Tibial nerve (tissue), 4 donors: ENCODE measurements at regions not wholly inside any gene's neighbourhood (a gene's known extent, or its start where the extent isn't known, plus 50 kb on each side); places are given as distances from the start of the nearest gene placed in this dataset.

Source experiments
- DNase-seq, 2 donors: peaks; one replicate each; pipeline ENCODE4 v3.0.0-alpha.2; 2019; ENCODE audit warnings: low spot score in 2 of 2
- H3K27ac ChIP-seq, 4 donors: fragments of 200-600 bp; sonication (generic) in 3 of 4; one replicate each; pipeline ENCODE4 v1.5.1; 2017 to 2019; ENCODE audit warnings: mild to moderate bottlenecking in 1 of 4
- H3K27me3 ChIP-seq, 2 donors: fragments of 200-600 bp; sonication (generic) in 1 of 2; one replicate each; pipeline versions ENCODE4 v1.5.1 to v1.6.0; 2017 to 2019
- H3K36me3 ChIP-seq, 3 donors: fragments of 200-600 bp; sonication (generic); one replicate each; pipeline ENCODE4 v1.5.1; 2018 to 2019
- H3K4me1 ChIP-seq, 4 donors: fragments of 200-600 bp; sonication (generic) in 3 of 4; one replicate each; pipeline ENCODE4 v1.5.1; 2017 to 2019
- H3K4me3 ChIP-seq, 4 donors: fragments of 200-600 bp; sonication (generic) in 3 of 4; one replicate each; pipeline ENCODE4 v1.5.1; 2017 to 2019; ENCODE audit warnings: mild to moderate bottlenecking in 1 of 4, moderate library complexity in 1 of 4
- H3K9me3 ChIP-seq, 4 donors: fragments of 200-600 bp; sonication (generic) in 3 of 4; one replicate each; pipeline ENCODE4 v1.5.1; 2017 to 2019
- EP300 ChIP-seq, 2 donors: sonication (generic); formaldehyde crosslinking; IDR thresholded peaks; one replicate each; pipeline ENCODE4 v1.6.1; 2017; ENCODE audit warnings: antibody characterized with exemption in 2 of 2, mild to moderate bottlenecking in 1 of 2
- POLR2A ChIP-seq, 2 donors: fragments of 450-650 bp; IDR thresholded peaks; one replicate each; pipeline ENCODE4 v1.6.1; 2017; ENCODE audit warnings: antibody characterized with exemption in 2 of 2, mild to moderate bottlenecking in 2 of 2, moderate library complexity in 2 of 2
- WGBS, 2 donors: methylation state at CpG; one replicate each; pipeline ENCODE4 v1.1.5; 2018; 5-methylcytosine and 5-hydroxymethylcytosine counted together
- TF ChIP-seq, protein P1 (sequence below), 5 experiments: fragments of 200-600 bp in 3 of 5; fragments of 450-650 bp in 2 of 5; sonication (generic) in 3 of 5; IDR thresholded peaks; one replicate each; pipeline ENCODE4 v1.5.1; 2016 to 2019; ENCODE audit warnings: antibody characterized with exemption in 5 of 5, mild to moderate bottlenecking in 3 of 5, moderate library complexity in 2 of 5

DNA sequence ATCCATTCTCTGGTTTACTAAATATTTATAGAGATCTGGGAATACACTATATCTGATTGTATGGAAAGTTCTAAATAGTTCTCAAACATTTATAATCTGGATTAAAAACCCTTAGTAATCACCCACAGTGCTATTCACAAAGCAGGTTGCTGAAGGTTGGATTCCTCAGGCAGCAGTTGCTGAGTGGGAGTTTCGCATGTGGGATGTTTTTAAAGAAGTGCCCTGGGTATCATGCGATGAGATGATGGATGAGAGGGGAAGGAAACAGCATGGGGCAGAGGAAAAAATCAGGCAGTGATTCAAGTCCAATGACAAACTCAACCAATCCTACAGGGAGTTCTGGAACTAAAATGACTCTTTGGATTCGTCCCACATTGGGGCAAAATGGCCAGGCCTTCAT, 85.3 kb upstream of the GALNT2 start:
- TF ChIP-seq EP300 (IDR thresholded peaks at IDR 0.05) (no peak), POLR2A (IDR thresholded peaks at IDR 0.05) (no peak)
- TF ChIP-seq, protein P1, sequence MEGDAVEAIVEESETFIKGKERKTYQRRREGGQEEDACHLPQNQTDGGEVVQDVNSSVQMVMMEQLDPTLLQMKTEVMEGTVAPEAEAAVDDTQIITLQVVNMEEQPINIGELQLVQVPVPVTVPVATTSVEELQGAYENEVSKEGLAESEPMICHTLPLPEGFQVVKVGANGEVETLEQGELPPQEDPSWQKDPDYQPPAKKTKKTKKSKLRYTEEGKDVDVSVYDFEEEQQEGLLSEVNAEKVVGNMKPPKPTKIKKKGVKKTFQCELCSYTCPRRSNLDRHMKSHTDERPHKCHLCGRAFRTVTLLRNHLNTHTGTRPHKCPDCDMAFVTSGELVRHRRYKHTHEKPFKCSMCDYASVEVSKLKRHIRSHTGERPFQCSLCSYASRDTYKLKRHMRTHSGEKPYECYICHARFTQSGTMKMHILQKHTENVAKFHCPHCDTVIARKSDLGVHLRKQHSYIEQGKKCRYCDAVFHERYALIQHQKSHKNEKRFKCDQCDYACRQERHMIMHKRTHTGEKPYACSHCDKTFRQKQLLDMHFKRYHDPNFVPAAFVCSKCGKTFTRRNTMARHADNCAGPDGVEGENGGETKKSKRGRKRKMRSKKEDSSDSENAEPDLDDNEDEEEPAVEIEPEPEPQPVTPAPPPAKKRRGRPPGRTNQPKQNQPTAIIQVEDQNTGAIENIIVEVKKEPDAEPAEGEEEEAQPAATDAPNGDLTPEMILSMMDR (IDR thresholded peaks at IDR 0.05) = no peak
- no peak overlapping the region for H3K27ac ChIP-seq
- no peak for DNase-seq
- H3K4me3 ChIP-seq = no peak overlapping the region
- H3K9me3 ChIP-seq = peaks cover 0 to 14% (median 0%) of the 10 kb centered on the region in 4 donors
- H3K36me3 ChIP-seq = no peaks in the 10 kb centered on the region
- H3K27me3 ChIP-seq = no peaks in the 10 kb centered on the region
- 90 to 94% methylated on average over 3 of the region's 3 CpGs for WGBS, 2 donors
- no peaks in the 10 kb centered on the region for H3K4me1 ChIP-seq

- H3K27ac ChIP-seq = no peak overlapping the region
- no peaks in the 10 kb centered on the region for H3K27me3 ChIP-seq
- no peaks in the 10 kb centered on the region for H3K4me1 ChIP-seq
- no peak for TF ChIP-seq EP300 (IDR thresholded peaks at IDR 0.05)
- TF ChIP-seq, protein P1 (IDR thresholded peaks at IDR 0.05) = no peak
- no peak for TF ChIP-seq POLR2A (IDR thresholded peaks at IDR 0.05)
- 87 to 91% methylated on average over 9 of the region's 9 CpGs for WGBS, 2 donors
- no peak for DNase-seq
- H3K36me3 ChIP-seq = no peaks in the 10 kb centered on the region
- no peak overlapping the region for H3K4me3 ChIP-seq
- H3K9me3 ChIP-seq = no peaks in the 10 kb centered on the region
These were observed 82.6 kb upstream of the GALNT2 start for GRCh38 chr1:229984310-229984991.

- H3K27me3 ChIP-seq = no peaks in the 10 kb centered on the region
- DNase-seq = no peak
- H3K4me1 ChIP-seq = no peaks in the 10 kb centered on the region
- no peak overlapping the region for H3K4me3 ChIP-seq
- WGBS, 2 donors = 83 to 91% methylated on average over 9 of the region's 9 CpGs
- no peak overlapping the region for H3K27ac ChIP-seq
- H3K9me3 ChIP-seq = no peaks in the 10 kb centered on the region
- TF ChIP-seq, protein P1 (IDR thresholded peaks at IDR 0.05) = no peak
- TF ChIP-seq EP300 (IDR thresholded peaks at IDR 0.05) (no peak), POLR2A (IDR thresholded peaks at IDR 0.05) (no peak)
- no peaks in the 10 kb centered on the region for H3K36me3 ChIP-seq
These were observed 81.9 kb upstream of the GALNT2 start for GRCh38 chr1:229984992-229985612.

GRCh38 chr1:229985613-229986010, 81.4 kb upstream of the GALNT2 start:
- Histone ChIP-seq H3K27me3 (no peaks in the 10 kb centered on the region), H3K9me3 (no peaks in the 10 kb centered on the region), H3K27ac (no peak overlapping the region), H3K36me3 (no peaks in the 10 kb centered on the region), H3K4me1 (no peaks in the 10 kb centered on the region), H3K4me3 (no peak overlapping the region)
- WGBS, 2 donors = 54 to 57% methylated on average over 7 of the region's 7 CpGs
- no peak for DNase-seq
- TF ChIP-seq EP300 (IDR thresholded peaks at IDR 0.05) (no peak), POLR2A (IDR thresholded peaks at IDR 0.05) (no peak)
- TF ChIP-seq, protein P1 (IDR thresholded peaks at IDR 0.05) = no peak

DNA sequence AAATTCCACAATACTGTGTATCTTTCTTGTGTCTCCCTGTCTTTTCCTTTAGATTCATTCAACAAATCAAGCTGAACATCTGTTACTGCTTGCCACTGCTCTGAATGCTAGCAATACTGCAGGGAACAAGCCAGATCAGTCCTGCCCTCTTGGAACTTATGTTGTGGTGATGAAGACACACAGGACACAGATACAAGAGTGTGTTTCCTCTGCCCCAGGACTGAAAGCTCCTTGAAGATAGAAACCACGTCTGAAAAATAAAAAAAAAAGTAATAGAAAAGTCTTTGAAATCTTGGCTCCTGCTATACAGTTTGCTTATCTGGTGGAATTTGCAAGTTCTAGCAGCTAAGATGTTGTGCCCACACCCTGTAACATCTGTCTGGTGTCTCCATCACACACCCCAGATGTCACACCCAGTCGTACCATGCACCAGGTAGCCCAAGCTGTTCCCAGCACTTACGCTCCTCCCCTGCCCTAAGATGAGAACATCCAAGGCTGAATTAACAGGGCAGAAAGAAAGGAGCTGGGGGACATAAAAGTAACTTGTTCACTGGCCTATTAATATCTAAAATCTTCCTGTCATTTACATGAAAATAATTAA, 80.2 kb upstream of the GALNT2 start:
- TF ChIP-seq EP300 (IDR thresholded peaks at IDR 0.05) (no peak), POLR2A (IDR thresholded peaks at IDR 0.05) (no peak)
- TF ChIP-seq, protein P1 (IDR thresholded peaks at IDR 0.05) = no peak
- H3K4me3 ChIP-seq = no peak overlapping the region
- no peaks in the 10 kb centered on the region for H3K4me1 ChIP-seq
- no peaks in the 10 kb centered on the region for H3K9me3 ChIP-seq
- no peaks in the 10 kb centered on the region for H3K27me3 ChIP-seq
- DNase-seq = no peak
- no peak overlapping the region for H3K27ac ChIP-seq
- H3K36me3 ChIP-seq = no peaks in the 10 kb centered on the region
- 68 to 73% methylated on average over 3 of the region's 3 CpGs for WGBS, 2 donors
